ENCODE measurements at regions not wholly inside any gene's neighbourhood (a gene's known extent, or its start where the extent isn't known, plus 50 kb on each side); places are given as distances from the start of the nearest gene placed in this dataset.

DNA sequence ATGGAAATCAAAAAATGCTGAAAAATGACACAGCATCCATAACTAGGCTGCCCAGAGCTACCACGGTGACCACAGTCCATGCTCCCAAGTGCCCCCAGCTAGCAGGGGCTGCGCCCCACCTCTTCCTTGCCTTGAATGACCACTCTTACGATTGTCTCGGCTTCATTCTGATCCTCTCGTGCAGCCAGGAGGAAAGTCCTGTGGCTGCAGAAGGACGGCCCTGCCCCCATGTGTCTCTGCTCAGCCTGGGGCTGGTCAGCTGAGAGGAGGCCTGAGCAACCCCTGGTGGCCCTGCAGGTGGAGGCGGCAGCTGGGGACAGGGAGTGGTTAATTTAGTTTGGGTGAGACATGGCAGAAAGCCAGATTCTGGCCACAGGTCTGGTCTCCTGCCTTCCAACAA lies 54.3 kb downstream of the KCNF1 start:
- Histone ChIP-seq H4K20me1 (ENCODE audit: insufficient read depth) (no peaks in the 10 kb centered on the region), H3K36me3 (ENCODE audit: control insufficient read depth in 1 of 2, insufficient read depth in 2 of 2, low read length in 2 of 2) (no peaks in the 10 kb centered on the region), H3K4me2 (ENCODE audit: low read length) (no peak overlapping the region), H3K9me2 (ENCODE audit: insufficient read depth) (no peaks in the 10 kb centered on the region; the same call in 1 of the 2 replicates), H3K9ac (ENCODE audit: low read length) (no peak overlapping the region), H3K4me1 (ENCODE audit: control insufficient read depth in 1 of 2, insufficient read depth in 2 of 2, low read length in 2 of 2) (0 out of 4 replicates have a peak, but pooled peaks cover 0 to 4% of the 10 kb centered on the region in 2 experiments), H3K79me2 (ENCODE audit: insufficient read depth, low read length) (no peaks in the 10 kb centered on the region), H3K27me3 (ENCODE audit: insufficient read depth, low read length) (no peaks in the 10 kb centered on the region), H3K27ac (ENCODE audit: low read depth, low read length) (no peak overlapping the region), H3K9me3 (ENCODE audit: control insufficient read depth in 1 of 2, insufficient read depth in 1 of 2, low read depth in 1 of 2, low read length in 2 of 2) (no peaks in the 10 kb centered on the region), H2AFZ (ENCODE audit: low read depth, low read length, poor library complexity, severe bottlenecking) (no peak overlapping the region), H3K4me3 (replicated peaks in 1 of 2; ENCODE audit: low read depth in 1 of 2, low read length in 2 of 2) (no peak overlapping the region)
- POLR2A ChIA-PET, result no interaction called here
- DNase-seq (ENCODE audit: low read depth, low spot score), result no peak
- CTCF ChIA-PET, result no interaction called here
- no TSS peak for BruUV-seq (replicated peaks)
- RAD21 ChIA-PET (ENCODE audit: low non-redundant PET in 1 of 2, low total read pairs in 2 of 2, uncharacterized antibody in 2 of 2, unreplicated experiment in 2 of 2), result no interaction called here
- TF ChIP-seq, protein P1, sequence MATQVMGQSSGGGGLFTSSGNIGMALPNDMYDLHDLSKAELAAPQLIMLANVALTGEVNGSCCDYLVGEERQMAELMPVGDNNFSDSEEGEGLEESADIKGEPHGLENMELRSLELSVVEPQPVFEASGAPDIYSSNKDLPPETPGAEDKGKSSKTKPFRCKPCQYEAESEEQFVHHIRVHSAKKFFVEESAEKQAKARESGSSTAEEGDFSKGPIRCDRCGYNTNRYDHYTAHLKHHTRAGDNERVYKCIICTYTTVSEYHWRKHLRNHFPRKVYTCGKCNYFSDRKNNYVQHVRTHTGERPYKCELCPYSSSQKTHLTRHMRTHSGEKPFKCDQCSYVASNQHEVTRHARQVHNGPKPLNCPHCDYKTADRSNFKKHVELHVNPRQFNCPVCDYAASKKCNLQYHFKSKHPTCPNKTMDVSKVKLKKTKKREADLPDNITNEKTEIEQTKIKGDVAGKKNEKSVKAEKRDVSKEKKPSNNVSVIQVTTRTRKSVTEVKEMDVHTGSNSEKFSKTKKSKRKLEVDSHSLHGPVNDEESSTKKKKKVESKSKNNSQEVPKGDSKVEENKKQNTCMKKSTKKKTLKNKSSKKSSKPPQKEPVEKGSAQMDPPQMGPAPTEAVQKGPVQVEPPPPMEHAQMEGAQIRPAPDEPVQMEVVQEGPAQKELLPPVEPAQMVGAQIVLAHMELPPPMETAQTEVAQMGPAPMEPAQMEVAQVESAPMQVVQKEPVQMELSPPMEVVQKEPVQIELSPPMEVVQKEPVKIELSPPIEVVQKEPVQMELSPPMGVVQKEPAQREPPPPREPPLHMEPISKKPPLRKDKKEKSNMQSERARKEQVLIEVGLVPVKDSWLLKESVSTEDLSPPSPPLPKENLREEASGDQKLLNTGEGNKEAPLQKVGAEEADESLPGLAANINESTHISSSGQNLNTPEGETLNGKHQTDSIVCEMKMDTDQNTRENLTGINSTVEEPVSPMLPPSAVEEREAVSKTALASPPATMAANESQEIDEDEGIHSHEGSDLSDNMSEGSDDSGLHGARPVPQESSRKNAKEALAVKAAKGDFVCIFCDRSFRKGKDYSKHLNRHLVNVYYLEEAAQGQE (IDR thresholded peaks at IDR 0.05; ENCODE audit: low read depth), result no peak
- TF ChIP-seq YY1 (IDR thresholded peaks at IDR 0.05; ENCODE audit: extremely low read depth, insufficient replicate concordance, low read depth, low read length), result no peak
- no peak for ATAC-seq
- intact Hi-C loops (cut with micrococcal nuclease), result no loop called here

DNA sequence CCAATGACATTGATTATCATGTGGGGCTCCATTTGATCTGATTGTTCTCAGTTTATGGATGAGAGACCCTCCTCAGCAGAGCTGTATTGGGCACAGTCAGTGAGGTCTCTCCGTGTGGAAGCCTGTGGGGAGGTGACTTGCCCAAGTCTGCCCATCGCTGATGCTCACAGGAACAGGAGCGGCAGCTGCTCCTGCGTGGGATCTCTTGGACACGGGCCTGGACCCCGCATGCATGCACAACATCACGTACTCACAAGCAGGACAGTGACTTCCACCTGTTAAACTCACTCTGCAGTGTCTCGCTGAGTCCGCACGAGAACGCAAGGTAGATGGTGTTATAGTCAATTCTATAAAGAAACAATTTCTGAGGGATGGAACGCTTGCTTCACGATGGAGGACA lies 55.0 kb downstream of the KCNF1 start:
- Histone ChIP-seq H3K4me3 (replicated peaks in 1 of 2; ENCODE audit: low read depth in 1 of 2, low read length in 2 of 2) (no peak overlapping the region), H3K27ac (ENCODE audit: low read depth, low read length) (no peak overlapping the region), H3K9ac (ENCODE audit: low read length) (no peak overlapping the region), H3K36me3 (ENCODE audit: control insufficient read depth in 1 of 2, insufficient read depth in 2 of 2, low read length in 2 of 2) (no peaks in the 10 kb centered on the region), H3K4me2 (ENCODE audit: low read length) (no peak overlapping the region), H3K4me1 (ENCODE audit: control insufficient read depth in 1 of 2, insufficient read depth in 2 of 2, low read length in 2 of 2) (0 out of 4 replicates have a peak, but pooled peaks cover 0 to 4% of the 10 kb centered on the region in 2 experiments), H2AFZ (ENCODE audit: low read depth, low read length, poor library complexity, severe bottlenecking) (no peak overlapping the region), H4K20me1 (ENCODE audit: insufficient read depth) (no peaks in the 10 kb centered on the region), H3K79me2 (ENCODE audit: insufficient read depth, low read length) (no peaks in the 10 kb centered on the region), H3K9me3 (ENCODE audit: control insufficient read depth in 1 of 2, insufficient read depth in 1 of 2, low read depth in 1 of 2, low read length in 2 of 2) (no peaks in the 10 kb centered on the region), H3K9me2 (ENCODE audit: insufficient read depth) (no peaks in the 10 kb centered on the region; the same call in 1 of the 2 replicates), H3K27me3 (ENCODE audit: insufficient read depth, low read length) (no peaks in the 10 kb centered on the region)
- ATAC-seq (no peak), DNase-seq (ENCODE audit: low read depth, low spot score) (no peak)
- CTCF ChIA-PET, result no interaction called here
- RAD21 ChIA-PET (ENCODE audit: low non-redundant PET in 1 of 2, low total read pairs in 2 of 2, uncharacterized antibody in 2 of 2, unreplicated experiment in 2 of 2), result no interaction called here
- intact Hi-C loops (cut with micrococcal nuclease), result no loop called here
- no TSS peak for BruUV-seq (replicated peaks)
- POLR2A ChIA-PET, result no interaction called here
- TF ChIP-seq, protein P2, sequence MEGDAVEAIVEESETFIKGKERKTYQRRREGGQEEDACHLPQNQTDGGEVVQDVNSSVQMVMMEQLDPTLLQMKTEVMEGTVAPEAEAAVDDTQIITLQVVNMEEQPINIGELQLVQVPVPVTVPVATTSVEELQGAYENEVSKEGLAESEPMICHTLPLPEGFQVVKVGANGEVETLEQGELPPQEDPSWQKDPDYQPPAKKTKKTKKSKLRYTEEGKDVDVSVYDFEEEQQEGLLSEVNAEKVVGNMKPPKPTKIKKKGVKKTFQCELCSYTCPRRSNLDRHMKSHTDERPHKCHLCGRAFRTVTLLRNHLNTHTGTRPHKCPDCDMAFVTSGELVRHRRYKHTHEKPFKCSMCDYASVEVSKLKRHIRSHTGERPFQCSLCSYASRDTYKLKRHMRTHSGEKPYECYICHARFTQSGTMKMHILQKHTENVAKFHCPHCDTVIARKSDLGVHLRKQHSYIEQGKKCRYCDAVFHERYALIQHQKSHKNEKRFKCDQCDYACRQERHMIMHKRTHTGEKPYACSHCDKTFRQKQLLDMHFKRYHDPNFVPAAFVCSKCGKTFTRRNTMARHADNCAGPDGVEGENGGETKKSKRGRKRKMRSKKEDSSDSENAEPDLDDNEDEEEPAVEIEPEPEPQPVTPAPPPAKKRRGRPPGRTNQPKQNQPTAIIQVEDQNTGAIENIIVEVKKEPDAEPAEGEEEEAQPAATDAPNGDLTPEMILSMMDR (IDR thresholded peaks at IDR 0.05 in 2 of 3, conservative IDR thresholded peaks at IDR 0.05 in 1 of 3; ENCODE audit: borderline replicate concordance in 1 of 3, insufficient read depth in 1 of 3, low read depth in 2 of 3, low read length in 2 of 3), result no peak
- TF ChIP-seq JUND (IDR thresholded peaks at IDR 0.05) (no peak), EZH2 (IDR thresholded peaks at IDR 0.05) (no peak), YY1 (IDR thresholded peaks at IDR 0.05; ENCODE audit: extremely low read depth, insufficient replicate concordance, low read depth, low read length) (no peak), RAD21 (IDR thresholded peaks at IDR 0.05; ENCODE audit: low read depth) (no peak), SRF (IDR thresholded peaks at IDR 0.05; ENCODE audit: low read depth) (no peak), EZH2phosphoT487 (IDR thresholded peaks at IDR 0.05; ENCODE audit: borderline replicate concordance) (no peak), ZFX (IDR thresholded peaks at IDR 0.05) (no peak), CEBPB (IDR thresholded peaks at IDR 0.05; ENCODE audit: low read depth) (no peak), POLR2A (IDR thresholded peaks at IDR 0.05; ENCODE audit: borderline replicate concordance, extremely low read depth, insufficient read depth, insufficient read length) (no peak), EGR1 (IDR thresholded peaks at IDR 0.05; ENCODE audit: low read depth) (no peak)
- TF ChIP-seq, protein P1 (IDR thresholded peaks at IDR 0.05; ENCODE audit: low read depth), result no peak
